Natural killer cell (primary cell): ENCODE measurements at regions not wholly inside any gene's neighbourhood (a gene's known extent, or its start where the extent isn't known, plus 50 kb on each side); places are given as distances from the start of the nearest gene placed in this dataset.
"Not testable (repeated sequence)": the region's sequence is repeated elsewhere in the genome, so short reads cannot be mapped to it uniquely, and the experiment has no call there.

Source experiments
- ATAC-seq, 3 donors: fragments of 150-1000 bp in 2 of 3; fragments of 200-7000 bp in 1 of 3; cut with Tn5 transposase; 1 replicate in 1 of 3; 2 replicates in 2 of 3; pipeline ENCODE4 v1.10.0; 2021; ENCODE audit warnings: mild to moderate bottlenecking in 2 of 3, moderate library complexity in 2 of 3
- DNase-seq, 2 donors: peaks; one replicate each; pipeline versions ENCODE4 v3.0.0 to v3.0.0-alpha.2; 2013 to 2021; ENCODE audit warnings: mixed read lengths in 1 of 2
- H3K27ac ChIP-seq: one replicate; pipeline ENCODE4 v1.5.1; 2013; ENCODE audit warnings: mild to moderate bottlenecking, low read length
- H3K27me3 ChIP-seq: one replicate; pipeline ENCODE4 v1.6.1; 2013; ENCODE audit warnings: low read length; ENCODE audit not compliant: control insufficient read depth, insufficient read depth
- H3K36me3 ChIP-seq: one replicate; pipeline ENCODE4 v1.6.1; 2013; ENCODE audit warnings: low read length; ENCODE audit not compliant: control insufficient read depth, insufficient read depth
- H3K4me1 ChIP-seq: one replicate; pipeline ENCODE4 v1.6.1; 2013; ENCODE audit warnings: low read length; ENCODE audit not compliant: control insufficient read depth, insufficient read depth
- H3K4me3 ChIP-seq: one replicate; pipeline ENCODE4 v1.5.1; 2013; ENCODE audit warnings: low read length
- H3K9me3 ChIP-seq: one replicate; pipeline ENCODE4 v1.6.1; 2013; ENCODE audit warnings: low read length; ENCODE audit not compliant: control insufficient read depth, insufficient read depth
- H3K27ac Mint-ChIP-seq, 2 donors: one replicate each; pipeline ENCODE4 v1.8.0; 2022; ENCODE audit warnings: mild to moderate bottlenecking in 2 of 2, mixed read lengths in 2 of 2, moderate library complexity in 1 of 2
- H3K27me3 Mint-ChIP-seq, 2 donors: one replicate each; pipeline ENCODE4 v1.8.0; 2022; ENCODE audit warnings: low read depth in 2 of 2, mixed read lengths in 2 of 2
- H3K36me3 Mint-ChIP-seq: one replicate; pipeline ENCODE4 v1.8.0; 2022; ENCODE audit warnings: mixed read lengths
- H3K4me1 Mint-ChIP-seq, 2 donors: one replicate each; pipeline ENCODE4 v1.8.0; 2022; ENCODE audit warnings: mixed read lengths in 2 of 2
- H3K4me3 Mint-ChIP-seq: one replicate; pipeline ENCODE4 v1.8.0; 2022; ENCODE audit warnings: mild to moderate bottlenecking, moderate library complexity, mixed read lengths
- H3K9me3 Mint-ChIP-seq, 2 donors: one replicate each; pipeline ENCODE4 v1.8.0; 2022; ENCODE audit warnings: mixed read lengths in 2 of 2
- CTCF ChIP-seq: fragments of 200-600 bp; IDR thresholded peaks from one replicate; pipeline ENCODE4 v1.8.0; 2022; ENCODE audit warnings: antibody characterized with exemption
- WGBS: methylation state at CpG from one replicate; pipeline ENCODE4 v1.1.7; 2013; ENCODE audit warnings: missing lambda C conversion rate; ENCODE audit not compliant: insufficient coverage; 5-methylcytosine and 5-hydroxymethylcytosine counted together
- intact Hi-C: fragments of 100-400 bp; cut with micrococcal nuclease; formaldehyde crosslinking; loops from one replicate; pipeline ENCODE4 v1.14.2; 2022

GRCh38 chr1:176396604-176397395, 66.2 kb upstream of the PAPPA2 start:
- ATAC-seq, H3K4me3 Mint-ChIP-seq, H3K27me3 Mint-ChIP-seq, H3K4me1 ChIP-seq, H3K27me3 ChIP-seq, H3K4me3 ChIP-seq, H3K4me1 Mint-ChIP-seq, H3K27ac Mint-ChIP-seq, H3K9me3 ChIP-seq, H3K36me3 ChIP-seq, H3K9me3 Mint-ChIP-seq, intact Hi-C loops, DNase-seq, H3K27ac ChIP-seq, H3K36me3 Mint-ChIP-seq: not testable (repeated sequence)
- 98% methylated on average over 33 of the region's 53 CpGs for WGBS

- Mint-ChIP-seq H3K27ac (no peak overlapping the region), H3K4me1 (no peaks in the 10 kb centered on the region), H3K4me3 (no peak overlapping the region), H3K27me3 (no peaks in the 10 kb centered on the region), H3K9me3 (peaks cover 2 to 4% of the 10 kb centered on the region in 2 donors), H3K36me3 (no peaks in the 10 kb centered on the region)
- 81% methylated on average over 2 of the region's 2 CpGs for WGBS
- DNase-seq (no peak), ATAC-seq (no peak)
- Histone ChIP-seq H3K4me3 (no peak overlapping the region), H3K27ac (no peak overlapping the region), H3K4me1 (no peaks in the 10 kb centered on the region), H3K9me3 (no peaks in the 10 kb centered on the region), H3K36me3 (no peaks in the 10 kb centered on the region), H3K27me3 (no peaks in the 10 kb centered on the region)
- intact Hi-C loops, result no loop called here
- no peak for TF ChIP-seq CTCF
These were observed 71.4 kb upstream of the PAPPA2 start for GRCh38 chr1:176391621-176392020.

GRCh38 chr1:176384841-176385240, 78.1 kb upstream of the PAPPA2 start:
- intact Hi-C loops, result no loop called here
- Histone ChIP-seq H3K27ac (no peak overlapping the region), H3K9me3 (no peaks in the 10 kb centered on the region), H3K4me3 (no peak overlapping the region), H3K36me3 (no peaks in the 10 kb centered on the region), H3K4me1 (no peaks in the 10 kb centered on the region), H3K27me3 (no peaks in the 10 kb centered on the region)
- no peaks in the 10 kb centered on the region for H3K36me3 Mint-ChIP-seq
- no peak overlapping the region for H3K4me3 Mint-ChIP-seq
- peaks cover 4 to 7% of the 10 kb centered on the region in 2 donors for H3K9me3 Mint-ChIP-seq
- no peak overlapping the region for H3K27ac Mint-ChIP-seq
- DNase-seq (no peak), ATAC-seq (no peak)
- TF ChIP-seq CTCF, result no peak
- H3K27me3 Mint-ChIP-seq, result no peaks in the 10 kb centered on the region
- H3K4me1 Mint-ChIP-seq, result no peaks in the 10 kb centered on the region

- intact Hi-C loops, result no loop called here
- 100% methylated on average over 1 of the region's 1 CpG for WGBS
- no peaks in the 10 kb centered on the region for H3K4me1 ChIP-seq
- H3K9me3 Mint-ChIP-seq, result peaks cover 4 to 6% of the 10 kb centered on the region in 2 donors
- no peak for ATAC-seq
- no peak overlapping the region for H3K4me3 ChIP-seq
- H3K27me3 Mint-ChIP-seq, result no peaks in the 10 kb centered on the region
- no peaks in the 10 kb centered on the region for H3K36me3 Mint-ChIP-seq
- no peak overlapping the region for H3K27ac ChIP-seq
- no peaks in the 10 kb centered on the region for H3K27me3 ChIP-seq
- no peaks in the 10 kb centered on the region for H3K9me3 ChIP-seq
- TF ChIP-seq CTCF, result no peak
- no peak overlapping the region for H3K4me3 Mint-ChIP-seq
- H3K36me3 ChIP-seq, result no peaks in the 10 kb centered on the region
- DNase-seq, result no peak
- no peaks in the 10 kb centered on the region for H3K4me1 Mint-ChIP-seq
- no peak overlapping the region for H3K27ac Mint-ChIP-seq
These were observed 80.8 kb upstream of the PAPPA2 start for GRCh38 chr1:176382163-176382562.
